Trophoblast cell (in vitro differentiated cells and primary cell): ENCODE measurements at regions not wholly inside any gene's neighbourhood (a gene's known extent, or its start where the extent isn't known, plus 50 kb on each side); places are given as distances from the start of the nearest gene placed in this dataset.

Experiments used
- DNase-seq, 2 donors: peaks; one replicate each; pipeline ENCODE4 v3.0.0-alpha.2; 2016
- H2AFZ ChIP-seq: 2 replicates; pipeline ENCODE4 v1.6.1; 2013; ENCODE audit warnings: low read length, moderate library complexity, mild to moderate bottlenecking; ENCODE audit not compliant: insufficient read depth, poor library complexity
- H2AK5ac ChIP-seq: 2 replicates; pipeline ENCODE4 v1.6.1; 2013; ENCODE audit warnings: mild to moderate bottlenecking, low read length
- H2BK120ac ChIP-seq: 2 replicates; pipeline ENCODE4 v1.6.1; 2013; ENCODE audit warnings: low read length, mild to moderate bottlenecking, moderate library complexity; ENCODE audit not compliant: insufficient read depth, poor library complexity
- H2BK12ac ChIP-seq: 2 replicates; pipeline ENCODE4 v1.6.1; 2013; ENCODE audit warnings: mild to moderate bottlenecking, low read length, moderate library complexity
- H2BK5ac ChIP-seq: 2 replicates; pipeline ENCODE4 v1.6.1; 2013; ENCODE audit warnings: low read length, low read depth, moderate library complexity, mild to moderate bottlenecking; ENCODE audit not compliant: poor library complexity
- H3K14ac ChIP-seq: 2 replicates; pipeline ENCODE4 v1.6.1; 2013; ENCODE audit warnings: mild to moderate bottlenecking, low read length
- H3K18ac ChIP-seq: 2 replicates; pipeline ENCODE4 v1.6.1; 2013; ENCODE audit warnings: mild to moderate bottlenecking, low read length
- H3K23ac ChIP-seq: 2 replicates; pipeline ENCODE4 v1.6.1; 2013; ENCODE audit warnings: low read length
- H3K27ac ChIP-seq: 2 replicates; pipeline ENCODE4 v1.5.1; 2013; ENCODE audit warnings: low read depth, mild to moderate bottlenecking, inconsistent platforms, low read length, moderate library complexity
- H3K27me3 ChIP-seq: 2 replicates; pipeline ENCODE4 v1.6.1; 2013; ENCODE audit warnings: inconsistent platforms, mild to moderate bottlenecking, low read length, moderate library complexity; ENCODE audit not compliant: insufficient read depth
- H3K36me3 ChIP-seq, 2 experiments: 1 replicate in 1 of 2; 2 replicates in 1 of 2; pipeline ENCODE4 v1.6.1; 2013; ENCODE audit warnings: low read length in 2 of 2, mild to moderate bottlenecking in 2 of 2, moderate library complexity in 1 of 2; ENCODE audit not compliant: insufficient read depth in 2 of 2, control insufficient read depth in 1 of 2
- H3K4ac ChIP-seq: 2 replicates; pipeline ENCODE4 v1.6.1; 2013; ENCODE audit warnings: low read depth, mild to moderate bottlenecking, low read length, moderate library complexity
- H3K4me1 ChIP-seq, 2 experiments: 1 replicate in 1 of 2; 2 replicates in 1 of 2; pipeline ENCODE4 v1.6.1; 2013; ENCODE audit warnings: low read length in 2 of 2, mild to moderate bottlenecking in 2 of 2, moderate library complexity in 1 of 2; ENCODE audit not compliant: insufficient read depth in 2 of 2, control insufficient read depth in 1 of 2
- H3K4me2 ChIP-seq: 2 replicates; pipeline ENCODE4 v1.6.1; 2013; ENCODE audit warnings: inconsistent platforms, mild to moderate bottlenecking, low read length, moderate library complexity
- H3K4me3 ChIP-seq: 2 replicates; pipeline ENCODE4 v1.5.1; 2013; ENCODE audit warnings: mild to moderate bottlenecking, low read depth, low read length, inconsistent platforms
- H3K79me1 ChIP-seq: one replicate; pipeline ENCODE4 v1.6.1; 2013; ENCODE audit warnings: low read length
- H3K79me2 ChIP-seq: 2 replicates; pipeline ENCODE4 v1.6.1; 2013; ENCODE audit warnings: low read length, mild to moderate bottlenecking; ENCODE audit not compliant: control insufficient read depth, insufficient read depth, poor library complexity
- H3K9ac ChIP-seq: 2 replicates; pipeline ENCODE4 v1.6.1; 2013; ENCODE audit warnings: mild to moderate bottlenecking, low read length
- H3K9me3 ChIP-seq: 2 replicates; pipeline ENCODE4 v1.6.1; 2013; ENCODE audit warnings: low read depth, mild to moderate bottlenecking, control low read depth, inconsistent platforms, low read length; ENCODE audit not compliant: insufficient read depth
- H4K12ac ChIP-seq: 2 replicates; pipeline ENCODE4 v1.6.1; 2013; ENCODE audit warnings: low read depth, mild to moderate bottlenecking, low read length, moderate library complexity
- H4K8ac ChIP-seq: 2 replicates; pipeline ENCODE4 v1.6.1; 2013; ENCODE audit warnings: low read depth, mild to moderate bottlenecking, low read length, moderate library complexity
- H4K91ac ChIP-seq: one replicate; pipeline ENCODE4 v1.6.1; 2013; ENCODE audit warnings: low read depth, mild to moderate bottlenecking, low read length, moderate library complexity
- WGBS: extraction: QIAGEN DNeasy Blood & Tissue Kit; methylation state at CpG from one replicate; pipeline ENCODE4 v1.1.7; 2013; ENCODE audit warnings: missing lambda C conversion rate; ENCODE audit not compliant: insufficient read length, insufficient coverage; ENCODE audit errors: extremely low coverage; 5-methylcytosine and 5-hydroxymethylcytosine counted together

- no peak overlapping the region for H2BK120ac ChIP-seq
- no peaks in the 10 kb centered on the region for H3K9me3 ChIP-seq
- no peak overlapping the region for H4K12ac ChIP-seq
- H3K4me3 ChIP-seq, result no peak overlapping the region
- H3K18ac ChIP-seq, result no peak overlapping the region
- no peaks in the 10 kb centered on the region for H3K27me3 ChIP-seq
- H3K23ac ChIP-seq, result no peak overlapping the region
- H3K27ac ChIP-seq, result no peak overlapping the region
- H2BK12ac ChIP-seq, result no peak overlapping the region
- H4K91ac ChIP-seq, result no peak overlapping the region
- no peak overlapping the region for H4K8ac ChIP-seq
- H3K4me1 ChIP-seq, result peaks cover 0 to 3% of the 10 kb centered on the region in 2 experiments
- no peaks in the 10 kb centered on the region for H3K79me1 ChIP-seq
- no peak overlapping the region for H3K9ac ChIP-seq
- WGBS, result no CpG with 5 or more reads among the region's 2 CpGs
- H2AK5ac ChIP-seq, result no peak overlapping the region
- H3K14ac ChIP-seq, result no peak overlapping the region
- H3K4me2 ChIP-seq, result no peak overlapping the region
- H3K79me2 ChIP-seq, result no peaks in the 10 kb centered on the region
- H2AFZ ChIP-seq, result no peak overlapping the region
- no peak overlapping the region for H3K4ac ChIP-seq
- H2BK5ac ChIP-seq, result no peak overlapping the region
- no peaks in the 10 kb centered on the region for H3K36me3 ChIP-seq
- peak in 1 of 2 donors; percentile 43 for DNase-seq
These were observed 55.6 kb downstream of the ZNF281 start for GRCh38 chr1:200354243-200354642.

- Histone ChIP-seq H3K36me3 (no peaks in the 10 kb centered on the region), H3K9me3 (no peaks in the 10 kb centered on the region), H3K14ac (no peak overlapping the region), H3K79me2 (no peaks in the 10 kb centered on the region), H4K91ac (no peak overlapping the region), H2BK5ac (no peak overlapping the region), H3K27me3 (no peaks in the 10 kb centered on the region), H3K4me2 (no peak overlapping the region), H3K23ac (no peak overlapping the region), H3K4me1 (peaks cover 0 to 3% of the 10 kb centered on the region in 2 experiments), H3K18ac (no peak overlapping the region), H3K27ac (no peak overlapping the region), H2AK5ac (no peak overlapping the region), H3K4ac (no peak overlapping the region), H2BK120ac (no peak overlapping the region), H3K79me1 (no peaks in the 10 kb centered on the region), H3K9ac (no peak overlapping the region), H4K8ac (no peak overlapping the region), H3K4me3 (no peak overlapping the region), H2BK12ac (no peak overlapping the region), H4K12ac (no peak overlapping the region), H2AFZ (no peak overlapping the region)
- WGBS, result no CpG with 5 or more reads among the region's 1 CpG
- DNase-seq, result peak; percentile 23 to 59
These were observed 56.6 kb downstream of the ZNF281 start for GRCh38 chr1:200353232-200353631.

GRCh38 chr1:200351826-200352549 lies 57.8 kb downstream of the ZNF281 start:
- no peak overlapping the region for H3K14ac ChIP-seq
- no peak overlapping the region for H3K4me3 ChIP-seq
- H3K23ac ChIP-seq, result no peak overlapping the region
- H3K36me3 ChIP-seq, result no peaks in the 10 kb centered on the region
- H3K27me3 ChIP-seq, result no peaks in the 10 kb centered on the region
- H3K9ac ChIP-seq, result no peak overlapping the region
- H3K4me2 ChIP-seq, result no peak overlapping the region
- no peaks in the 10 kb centered on the region for H3K79me2 ChIP-seq
- WGBS, result no CpG with 5 or more reads among the region's 4 CpGs
- H3K18ac ChIP-seq, result no peak overlapping the region
- H2BK12ac ChIP-seq, result no peak overlapping the region
- no peak overlapping the region for H4K91ac ChIP-seq
- no peaks in the 10 kb centered on the region for H3K79me1 ChIP-seq
- H2BK5ac ChIP-seq, result no peak overlapping the region
- no peak overlapping the region for H3K27ac ChIP-seq
- H3K4me1 ChIP-seq, result peaks cover 0 to 3% of the 10 kb centered on the region in 2 experiments
- no peak overlapping the region for H2AFZ ChIP-seq
- H2BK120ac ChIP-seq, result no peak overlapping the region
- H4K8ac ChIP-seq, result no peak overlapping the region
- H3K4ac ChIP-seq, result no peak overlapping the region
- no peak overlapping the region for H4K12ac ChIP-seq
- peak; percentile 54 to 86 for DNase-seq
- no peaks in the 10 kb centered on the region for H3K9me3 ChIP-seq
- H2AK5ac ChIP-seq, result no peak overlapping the region

DNA sequence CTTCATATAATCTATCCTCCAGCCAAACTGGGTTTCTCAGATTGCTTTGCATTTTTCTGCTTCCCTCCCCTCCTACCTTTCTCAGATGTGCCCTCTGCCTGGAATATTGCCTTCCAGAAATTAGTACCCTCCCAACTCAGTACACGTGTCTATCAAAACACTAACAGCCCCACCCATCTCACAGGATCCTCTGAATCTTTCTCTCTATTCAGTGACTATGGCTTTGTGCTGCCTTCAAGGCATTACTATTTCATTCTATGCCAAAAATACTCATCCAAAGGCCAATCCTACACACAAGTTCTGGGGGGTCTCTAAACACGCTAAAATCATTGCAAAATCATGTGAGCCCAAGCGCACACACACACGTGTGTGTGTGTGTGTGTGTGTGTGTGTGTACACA lies 58.4 kb downstream of the ZNF281 start:
- Histone ChIP-seq H2BK120ac (no peak overlapping the region), H2AK5ac (no peak overlapping the region), H2BK5ac (no peak overlapping the region), H3K9ac (no peak overlapping the region), H4K12ac (no peak overlapping the region), H3K36me3 (no peaks in the 10 kb centered on the region), H3K4me3 (no peak overlapping the region), H3K14ac (no peak overlapping the region), H3K4me1 (peaks cover 0 to 3% of the 10 kb centered on the region in 2 experiments), H3K18ac (no peak overlapping the region), H3K4me2 (no peak overlapping the region), H2BK12ac (no peak overlapping the region), H2AFZ (no peak overlapping the region), H3K79me1 (no peaks in the 10 kb centered on the region), H3K9me3 (no peaks in the 10 kb centered on the region), H4K8ac (no peak overlapping the region), H3K4ac (no peak overlapping the region), H3K23ac (no peak overlapping the region), H3K27me3 (no peaks in the 10 kb centered on the region), H4K91ac (no peak overlapping the region), H3K27ac (no peak overlapping the region), H3K79me2 (no peaks in the 10 kb centered on the region)
- no peak for DNase-seq
- no CpG with 5 or more reads among the region's 4 CpGs for WGBS
